PC-3 (cell line): ENCODE measurements at regions not wholly inside any gene's neighbourhood (a gene's known extent, or its start where the extent isn't known, plus 50 kb on each side); places are given as distances from the start of the nearest gene placed in this dataset.
"Not testable (repeated sequence)": the region's sequence is repeated elsewhere in the genome, so short reads cannot be mapped to it uniquely, and the experiment has no call there.

ENCODE experiments used
- ATAC-seq: fragments of 200-7000 bp; cut with Tn5 transposase; 2 replicates; pipeline ENCODE4 v1.9.1; 2020; ENCODE audit warnings: mild to moderate bottlenecking, moderate library complexity
- BruUV-seq: library from RNA; stranded (reverse); fragments of 400-500 nt; replicated peaks from 2 replicates; lab custom pipeline; 2021; lab: Mats Ljungman, UMichigan
- CTCF ChIA-PET: fragments of 300-600 bp; sonication (Branson Sonifier 250); formaldehyde crosslinking; loops from one replicate; lab custom pipeline; 2022; ENCODE audit warnings: antibody characterized with exemption; lab: Charles Lee
- POLR2A ChIA-PET: fragments of 300-600 bp; sonication (Branson Sonifier 250); formaldehyde crosslinking; loops from one replicate; lab custom pipeline; 2022; ENCODE audit warnings: antibody characterized with exemption; ENCODE audit not compliant: unreplicated experiment; lab: Charles Lee
- DNase-seq: peaks from one replicate; pipeline ENCODE4 v3.0.0-alpha.2; 2015
- H2AFZ ChIP-seq: fragments of 300-600 bp; sonication (generic); 2 replicates; pipeline ENCODE4 v1.6.0; 2016; ENCODE audit warnings: antibody characterized with exemption, low read length
- H3F3A ChIP-seq: fragments of 300-600 bp; sonication (generic); one replicate; pipeline ENCODE4 v1.6.0; 2017; ENCODE audit warnings: antibody characterized with exemption, low read length, control low read depth, mild to moderate bottlenecking; ENCODE audit not compliant: unreplicated experiment
- H3K27ac ChIP-seq: fragments of 300-600 bp; sonication (generic); 2 replicates; pipeline ENCODE4 v1.5.1; 2016; ENCODE audit warnings: mild to moderate bottlenecking, low read length
- H3K27me3 ChIP-seq: fragments of 300-600 bp; sonication (generic); 2 replicates; pipeline ENCODE4 v1.6.1; 2016; ENCODE audit warnings: low read length, mixed read lengths
- H3K36me3 ChIP-seq: fragments of 300-600 bp; sonication (generic); 2 replicates; pipeline ENCODE4 v1.6.1; 2016; ENCODE audit warnings: low read depth, mixed run types, low read length, mixed read lengths
- H3K4me1 ChIP-seq: fragments of 300-600 bp; sonication (generic); 2 replicates; pipeline ENCODE4 v1.5.1; 2016; ENCODE audit warnings: low read length; ENCODE audit not compliant: insufficient read depth
- H3K4me2 ChIP-seq: fragments of 300-600 bp; sonication (generic); 2 replicates; pipeline ENCODE4 v1.6.0; 2016; ENCODE audit warnings: low read length
- H3K4me3 ChIP-seq: fragments of 300-600 bp; sonication (generic); 2 replicates; pipeline ENCODE4 v1.5.1; 2016; ENCODE audit warnings: mild to moderate bottlenecking, low read length, mixed read lengths
- H3K79me2 ChIP-seq: fragments of 300-600 bp; sonication (generic); 2 replicates; pipeline ENCODE4 v1.6.1; 2017; ENCODE audit warnings: low read length, mixed read lengths
- H3K9ac ChIP-seq: fragments of 300-600 bp; sonication (generic); 2 replicates; pipeline ENCODE4 v1.6.0; 2016; ENCODE audit warnings: mild to moderate bottlenecking, low read length
- H3K9me2 ChIP-seq: fragments of 300-600 bp; sonication (generic); replicated peaks from 2 replicates; pipeline ENCODE4 v1.6.1; 2016; ENCODE audit warnings: mixed run types, low read length, mixed read lengths
- H3K9me3 ChIP-seq: fragments of 300-600 bp; sonication (generic); 2 replicates; pipeline ENCODE4 v1.6.1; 2016; ENCODE audit warnings: low read length, mixed read lengths
- H4K20me1 ChIP-seq: fragments of 300-600 bp; sonication (generic); 2 replicates; pipeline ENCODE4 v1.6.1; 2016; ENCODE audit warnings: low read length, mixed read lengths
- CTCF ChIP-seq: fragments of 300-600 bp; sonication (generic); conservative IDR thresholded peaks from 2 replicates; pipeline ENCODE4 v1.5.1; 2017; ENCODE audit warnings: antibody characterized with exemption, low read depth, mild to moderate bottlenecking, low read length
- EZH2 ChIP-seq: fragments of 300-600 bp; sonication (generic); IDR thresholded peaks from one replicate; pipeline ENCODE4 v1.6.1; 2017; ENCODE audit warnings: antibody characterized with exemption, mild to moderate bottlenecking, low read length; ENCODE audit not compliant: unreplicated experiment
- EZH2phosphoT487 ChIP-seq: fragments of 300-600 bp; sonication (generic); IDR thresholded peaks from 2 replicates; pipeline ENCODE4 v1.6.1; 2018; ENCODE audit warnings: mild to moderate bottlenecking, antibody characterized with exemption, low read length, borderline replicate concordance
- intact Hi-C: fragments of 100-400 bp; cut with micrococcal nuclease; formaldehyde crosslinking; loops from 2 replicates; pipeline ENCODE4 v1.9.0; 2023

- Histone ChIP-seq H3K79me2 (no peaks in the 10 kb centered on the region), H3K4me3 (no peak overlapping the region), H3K4me1 (no peaks in the 10 kb centered on the region), H2AFZ (no peak overlapping the region), H4K20me1 (no peaks in the 10 kb centered on the region), H3K4me2 (no peak overlapping the region), H3K9me3 (no peaks in the 10 kb centered on the region), H3F3A (no peaks in the 10 kb centered on the region), H3K9me2 (no peaks in the 10 kb centered on the region), H3K27ac (no peak overlapping the region), H3K27me3 (no peaks in the 10 kb centered on the region), H3K36me3 (no peaks in the 10 kb centered on the region), H3K9ac (no peak overlapping the region)
- CTCF ChIA-PET = no interaction called here
- no TSS peak for BruUV-seq
- intact Hi-C loops = no loop called here
- DNase-seq (no peak), ATAC-seq (no peak)
- no peak for TF ChIP-seq EZH2phosphoT487
- POLR2A ChIA-PET = no interaction called here
Observed at GRCh38 chr6:82624251-82624650, 260.6 kb downstream of the TPBG start.

GRCh38 chr6:82626946-82627345 lies 263.3 kb downstream of the TPBG start:
- POLR2A ChIA-PET, H3K27me3 ChIP-seq, H2AFZ ChIP-seq, H3K79me2 ChIP-seq, CTCF ChIA-PET, H3K4me1 ChIP-seq, H3K9me3 ChIP-seq, H4K20me1 ChIP-seq, ATAC-seq, H3K27ac ChIP-seq, H3K4me3 ChIP-seq, BruUV-seq, H3K36me3 ChIP-seq, intact Hi-C loops, H3F3A ChIP-seq, H3K9ac ChIP-seq, DNase-seq, H3K9me2 ChIP-seq, H3K4me2 ChIP-seq: not testable (repeated sequence)

GRCh38 chr6:82629921-82630320 lies 266.3 kb downstream of the TPBG start:
- Histone ChIP-seq H3K4me1 (no peaks in the 10 kb centered on the region), H3F3A (no peaks in the 10 kb centered on the region), H3K36me3 (no peaks in the 10 kb centered on the region), H2AFZ (no peak overlapping the region), H3K79me2 (no peaks in the 10 kb centered on the region), H3K9me2 (no peaks in the 10 kb centered on the region), H3K9me3 (no peaks in the 10 kb centered on the region), H3K27me3 (no peaks in the 10 kb centered on the region), H3K4me3 (no peak overlapping the region), H4K20me1 (no peaks in the 10 kb centered on the region), H3K9ac (no peak overlapping the region), H3K4me2 (no peak overlapping the region), H3K27ac (no peak overlapping the region)
- DNase-seq (no peak), ATAC-seq (no peak)
- intact Hi-C loops = no loop called here
- no peak for TF ChIP-seq CTCF
- TF ChIP-seq EZH2phosphoT487 = no peak
- TF ChIP-seq EZH2 = no peak
- BruUV-seq = no TSS peak
- ChIA-PET CTCF (no interaction called here), POLR2A (no interaction called here)

- H3K4me2 ChIP-seq = no peak overlapping the region
- CTCF ChIA-PET = no interaction called here
- TF ChIP-seq EZH2 = no peak
- no peak for TF ChIP-seq CTCF
- no peak for TF ChIP-seq EZH2phosphoT487
- no peaks in the 10 kb centered on the region for H3K9me3 ChIP-seq
- H3K27me3 ChIP-seq = no peaks in the 10 kb centered on the region
- H2AFZ ChIP-seq = no peak overlapping the region
- DNase-seq (no peak), ATAC-seq (no peak)
- no peak overlapping the region for H3K9ac ChIP-seq
- H3K79me2 ChIP-seq = no peaks in the 10 kb centered on the region
- peaks cover 19% of the 10 kb centered on the region for H3K4me1 ChIP-seq
- POLR2A ChIA-PET = no interaction called here
- H3F3A ChIP-seq = no peaks in the 10 kb centered on the region
- no peaks in the 10 kb centered on the region for H3K36me3 ChIP-seq
- BruUV-seq = no TSS peak
- no peak overlapping the region for H3K4me3 ChIP-seq
- no peak overlapping the region for H3K27ac ChIP-seq
- intact Hi-C loops = loop anchor here (10.0 kb wide), 1 partner anchor 233 kb away; no protein-coding TSS in a partner anchor
- H4K20me1 ChIP-seq = no peaks in the 10 kb centered on the region
- no peaks in the 10 kb centered on the region for H3K9me2 ChIP-seq
Observed at GRCh38 chr6:82641677-82642076, 278.1 kb downstream of the TPBG start.
